Keratinocyte (primary cell): ENCODE measurements at regions not wholly inside any gene's neighbourhood (a gene's known extent, or its start where the extent isn't known, plus 50 kb on each side); places are given as distances from the start of the nearest gene placed in this dataset.

ENCODE experiments used
- DNase-seq: peaks from one replicate; pipeline ENCODE4 v3.0.0-alpha.2; 2011; ENCODE audit warnings: low read depth, missing footprints, low spot score
- FAIRE-seq: peaks from 2 replicates; lab custom pipeline; 2011; peaks lifted over from hg19 to GRCh38; lab: Jason Lieb, UNC
- H2AFZ ChIP-seq: 2 replicates; pipeline ENCODE4 v1.6.0; 2012; ENCODE audit warnings: low read length, control low read depth, inconsistent platforms; ENCODE audit not compliant: control insufficient read depth
- H3K27ac ChIP-seq: 2 replicates; pipeline ENCODE4 v1.5.1; 2011; ENCODE audit warnings: low read length; ENCODE audit not compliant: control insufficient read depth, insufficient read depth
- H3K27me3 ChIP-seq: 3 replicates; pipeline ENCODE4 v1.6.0; 2011; ENCODE audit warnings: low read length; ENCODE audit not compliant: control insufficient read depth, insufficient read depth; ENCODE audit errors: extremely low read depth
- H3K36me3 ChIP-seq, 2 experiments: 2 replicates in 1 of 2; 3 replicates in 1 of 2; pipeline ENCODE4 v1.5.1; 2011; ENCODE audit warnings: low read length in 2 of 2, mild to moderate bottlenecking in 1 of 2; ENCODE audit not compliant: control insufficient read depth in 2 of 2, insufficient read depth in 2 of 2; ENCODE audit errors: extremely low read depth in 1 of 2
- H3K4me1 ChIP-seq: 3 replicates; pipeline ENCODE4 v1.5.1; 2011; ENCODE audit warnings: low read length; ENCODE audit not compliant: control insufficient read depth, insufficient read depth; ENCODE audit errors: extremely low read depth
- H3K4me2 ChIP-seq: 3 replicates; pipeline ENCODE4 v1.6.0; 2011; ENCODE audit warnings: low read depth, low read length; ENCODE audit not compliant: control insufficient read depth, insufficient read depth; ENCODE audit errors: extremely low read depth
- H3K4me3 ChIP-seq, 3 experiments: fragments of 200-600 bp in 1 of 3; sonication (generic) in 1 of 3; 2 replicates in 2 of 3; 3 replicates in 1 of 3; pipeline ENCODE4 v1.5.1; 2011 to 2016; ENCODE audit warnings: low read length in 3 of 3, mild to moderate bottlenecking in 3 of 3, control low read depth in 2 of 3, inconsistent platforms in 1 of 3, low read depth in 1 of 3, mixed read lengths in 1 of 3, mixed run types in 1 of 3, moderate library complexity in 1 of 3; ENCODE audit not compliant: control insufficient read depth in 2 of 3, insufficient read depth in 2 of 3; ENCODE audit errors: extremely low read depth in 1 of 3
- H3K79me2 ChIP-seq: 2 replicates; pipeline ENCODE4 v1.6.0; 2012; ENCODE audit warnings: low read length; ENCODE audit not compliant: control insufficient read depth, insufficient read depth
- H3K9ac ChIP-seq: 3 replicates; pipeline ENCODE4 v1.6.0; 2011; ENCODE audit warnings: low read length; ENCODE audit not compliant: control insufficient read depth, insufficient read depth; ENCODE audit errors: extremely low read depth
- H3K9me1 ChIP-seq: 3 replicates; pipeline ENCODE4 v1.6.0; 2011; ENCODE audit warnings: low read length; ENCODE audit not compliant: control insufficient read depth, insufficient read depth; ENCODE audit errors: extremely low read depth
- H3K9me3 ChIP-seq: 2 replicates; pipeline ENCODE4 v1.5.1; 2012; ENCODE audit warnings: low read depth, low read length; ENCODE audit not compliant: control insufficient read depth
- H4K20me1 ChIP-seq: 3 replicates; pipeline ENCODE4 v1.6.0; 2011; ENCODE audit warnings: low read length; ENCODE audit not compliant: control insufficient read depth, insufficient read depth; ENCODE audit errors: extremely low read depth
- CTCF ChIP-seq, 3 experiments: IDR thresholded peaks in 1 of 3; conservative IDR thresholded peaks in 1 of 3; optimal IDR thresholded peaks in 1 of 3; 2 replicates in 2 of 3; 3 replicates in 1 of 3; pipeline versions ENCODE3 to v1.5.1; 2011; ENCODE audit warnings: low read length in 3 of 3, mild to moderate bottlenecking in 3 of 3, moderate library complexity in 2 of 3, control low read depth in 1 of 3, inconsistent platforms in 1 of 3; ENCODE audit not compliant: insufficient read depth in 2 of 3; ENCODE audit errors: extremely low read depth in 1 of 3
- EZH2 ChIP-seq: IDR thresholded peaks from one replicate; pipeline ENCODE4 v1.6.1; 2012; ENCODE audit warnings: inconsistent platforms, mild to moderate bottlenecking, low read length, moderate library complexity
- dilution Hi-C: fragments of 300-500 bp; cut with MboI; formaldehyde crosslinking; loops from one replicate; pipeline ENCODE4 v1.7.0; 2020; ENCODE audit warnings: low sequenced_read_pairs; ENCODE audit not compliant: extremely low pct_ligation_motif_present

DNA sequence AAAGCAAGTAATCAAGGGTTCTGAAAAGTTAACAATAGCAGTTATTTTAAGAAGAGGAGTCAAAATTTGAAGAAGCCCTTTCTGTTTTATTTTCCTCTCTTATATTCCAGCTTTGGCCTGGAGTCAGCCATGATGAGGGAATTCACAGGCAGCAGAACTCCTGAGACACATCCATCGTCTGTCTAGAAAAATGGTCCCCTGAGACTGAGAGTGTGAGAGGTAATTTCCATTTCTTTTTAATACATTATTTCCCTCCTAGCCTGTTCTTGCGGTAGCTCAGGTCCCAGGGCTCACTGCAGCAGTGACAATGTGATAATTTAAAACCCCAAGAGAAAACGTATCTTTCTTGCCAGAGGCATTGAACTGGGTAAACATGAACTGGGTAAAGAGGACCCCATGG is 296.0 kb downstream of the SMOC2 start:
- Histone ChIP-seq H3K9me1 (no peaks in the 10 kb centered on the region), H3K4me3 (no peak overlapping the region), H3K27ac (no peak overlapping the region), H3K27me3 (no peaks in the 10 kb centered on the region), H2AFZ (no peak overlapping the region), H3K36me3 (no peaks in the 10 kb centered on the region), H3K9me3 (no peaks in the 10 kb centered on the region), H4K20me1 (no peaks in the 10 kb centered on the region), H3K79me2 (no peaks in the 10 kb centered on the region), H3K9ac (no peak overlapping the region), H3K4me2 (no peak overlapping the region), H3K4me1 (no peaks in the 10 kb centered on the region)
- DNase-seq (no peak), FAIRE-seq (no peak)
- dilution Hi-C loops = no loop called here
- TF ChIP-seq CTCF (optimal IDR thresholded peaks at IDR 0.05 in 1 of 3, IDR thresholded peaks at IDR 0.05 in 1 of 3, conservative IDR thresholded peaks at IDR 0.05 in 1 of 3; ENCODE audit: extremely low read depth in 1 of 3, insufficient read depth in 2 of 3, low read length in 3 of 3) (no peak), EZH2 (no peak)

DNA sequence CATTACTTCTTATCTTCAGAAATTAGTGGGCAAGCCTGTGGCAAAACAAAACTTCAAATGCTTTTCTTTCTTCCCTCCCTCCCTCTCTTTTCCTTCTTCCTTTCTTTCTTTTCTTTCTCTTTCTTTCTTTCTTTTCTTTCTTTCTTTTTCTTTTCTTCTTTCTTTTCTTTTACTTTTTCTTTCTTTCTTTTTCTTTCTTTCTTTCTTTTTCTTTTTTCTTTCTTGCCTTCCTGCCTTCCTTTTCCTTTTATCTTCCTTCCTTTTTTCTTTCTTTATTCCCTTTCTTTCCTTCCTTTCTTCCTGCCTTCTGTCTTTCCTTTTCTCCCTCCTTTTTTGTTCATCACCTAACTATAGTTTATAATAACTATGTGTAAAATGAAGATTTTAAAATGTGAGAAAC is 295.1 kb downstream of the SMOC2 start:
- no peak for DNase-seq
- no peaks in the 10 kb centered on the region for H3K4me1 ChIP-seq
- TF ChIP-seq EZH2 = no peak
- TF ChIP-seq CTCF (optimal IDR thresholded peaks at IDR 0.05 in 1 of 3, IDR thresholded peaks at IDR 0.05 in 1 of 3, conservative IDR thresholded peaks at IDR 0.05 in 1 of 3; ENCODE audit: extremely low read depth in 1 of 3, insufficient read depth in 2 of 3, low read length in 3 of 3) = no peak
- H2AFZ ChIP-seq = no peak overlapping the region
- no peaks in the 10 kb centered on the region for H3K79me2 ChIP-seq
- H3K9me1 ChIP-seq = no peaks in the 10 kb centered on the region
- H4K20me1 ChIP-seq = no peaks in the 10 kb centered on the region
- H3K9ac ChIP-seq = no peak overlapping the region
- FAIRE-seq = no peak
- H3K4me2 ChIP-seq = no peak overlapping the region
- H3K36me3 ChIP-seq = no peaks in the 10 kb centered on the region
- dilution Hi-C loops = no loop called here
- no peaks in the 10 kb centered on the region for H3K9me3 ChIP-seq
- no peak overlapping the region for H3K27ac ChIP-seq
- no peak overlapping the region for H3K4me3 ChIP-seq
- no peaks in the 10 kb centered on the region for H3K27me3 ChIP-seq
